K562 (cell line): ENCODE measurements at regions not wholly inside any gene's neighbourhood (a gene's known extent, or its start where the extent isn't known, plus 50 kb on each side); places are given as distances from the start of the nearest gene placed in this dataset.
A peak's percentile ranks its signal among the peaks of the same experiment; 100 is the strongest.

Experiments used
- ATAC-seq: fragments of 200-7000 bp; cut with Tn5 transposase; 3 replicates; pipeline ENCODE4 v1.9.1; 2020; ENCODE audit warnings: moderate library complexity
- BruUV-seq: library from RNA; stranded (reverse); fragments of 400-500 nt; replicated peaks from 2 replicates; lab custom pipeline; 2021; lab: Mats Ljungman, UMichigan
- CTCF ChIA-PET: fragments of 300-600 bp; formaldehyde crosslinking; extraction: SDS; loops from one replicate; lab custom pipeline; 2021; ENCODE audit warnings: low intra/inter-chr PET ratio; lab: Yijun Ruan, JAX
- POLR2A ChIA-PET: fragments of 300-600, 350-650 bp; sonication (Branson Sonifier 250); formaldehyde crosslinking; extraction: SDS; loops from one replicate; lab custom pipeline; 2021; ENCODE audit warnings: antibody characterized with exemption, inconsistent platforms; lab: Yijun Ruan, JAX
- DNase-seq, 4 experiments: peaks; one replicate each; pipeline versions ENCODE4 v3.0.0 to v3.0.0-alpha.2; 2011 to 2018; ENCODE audit warnings: low spot score in 3 of 4, mixed read lengths in 3 of 4; ENCODE audit errors: extremely low read depth in 1 of 4
- FAIRE-seq: peaks from 2 replicates; lab custom pipeline; 2011; peaks lifted over from hg19 to GRCh38; lab: Jason Lieb, UNC
- H2AFZ ChIP-seq: 2 replicates; pipeline ENCODE4 v1.6.0; 2011; ENCODE audit warnings: low read depth, low read length, control low read depth, inconsistent platforms
- H3K27ac ChIP-seq: fragments of 200-600 bp; 3 replicates; pipeline ENCODE4 v1.8.0; 2011; ENCODE audit warnings: low read depth, mild to moderate bottlenecking, control low read depth, inconsistent platforms, low read length, moderate library complexity, mixed read lengths; ENCODE audit errors: extremely low read depth
- H3K27me3 ChIP-seq, 2 experiments: fragments of 300-600 bp in 1 of 2; 2 replicates in 1 of 2; 3 replicates in 1 of 2; pipeline versions ENCODE4 v1.6.0 to v1.8.0; 2011; ENCODE audit warnings: inconsistent platforms in 2 of 2, low read length in 2 of 2, mild to moderate bottlenecking in 1 of 2, mixed read lengths in 1 of 2, moderate library complexity in 1 of 2; ENCODE audit not compliant: control insufficient read depth in 2 of 2, insufficient read depth in 2 of 2
- H3K36me3 ChIP-seq: fragments of 300-600 bp; 3 replicates; pipeline ENCODE4 v1.8.0; 2011; ENCODE audit warnings: mild to moderate bottlenecking, low read length, inconsistent platforms; ENCODE audit not compliant: control insufficient read depth, insufficient read depth
- H3K4me1 ChIP-seq, 2 experiments: fragments of 200-600 bp in 1 of 2; replicated peaks in 1 of 2; 2 replicates in 1 of 2; 3 replicates in 1 of 2; pipeline versions ENCODE4 v1.5.1 to v1.8.0; 2011; ENCODE audit warnings: inconsistent platforms in 2 of 2, low read length in 2 of 2, mild to moderate bottlenecking in 1 of 2, mixed read lengths in 1 of 2, moderate library complexity in 1 of 2; ENCODE audit not compliant: control insufficient read depth in 2 of 2, insufficient read depth in 2 of 2
- H3K4me2 ChIP-seq: 2 replicates; pipeline ENCODE4 v1.6.1; 2011; ENCODE audit warnings: low read length, control low read depth, inconsistent platforms, mixed read lengths; ENCODE audit not compliant: insufficient read depth
- H3K4me3 ChIP-seq: fragments of 200-600 bp; sonication (generic), shearing (Covaris generic); 2 replicates; pipeline ENCODE4 v1.5.1; 2016; ENCODE audit warnings: control low read depth, inconsistent platforms
- H3K79me2 ChIP-seq: fragments of 200-600 bp; 3 replicates; pipeline ENCODE4 v1.8.0; 2011; ENCODE audit warnings: low read length, inconsistent platforms; ENCODE audit not compliant: control insufficient read depth, insufficient read depth
- H3K9ac ChIP-seq, 2 experiments: 2 replicates each; pipeline versions ENCODE4 v1.6.0 to v1.6.1; 2011; ENCODE audit warnings: low read depth in 2 of 2, low read length in 2 of 2, control low read depth in 1 of 2, inconsistent platforms in 1 of 2, mild to moderate bottlenecking in 1 of 2, mixed read lengths in 1 of 2; ENCODE audit not compliant: insufficient read depth in 1 of 2
- H3K9me1 ChIP-seq: one replicate; pipeline ENCODE4 v1.6.0; 2011; ENCODE audit warnings: inconsistent platforms, mild to moderate bottlenecking, low read length, moderate library complexity; ENCODE audit not compliant: control insufficient read depth, insufficient read depth
- H3K9me3 ChIP-seq: replicated peaks from 2 replicates; pipeline ENCODE4 v1.5.1; 2011; ENCODE audit warnings: low read depth, low read length, inconsistent platforms; ENCODE audit not compliant: control insufficient read depth, insufficient read depth
- H4K20me1 ChIP-seq: replicated peaks from 2 replicates; pipeline ENCODE4 v1.6.1; 2011; ENCODE audit warnings: low read length, inconsistent platforms, mixed read lengths; ENCODE audit not compliant: control insufficient read depth, insufficient read depth
- ARID1B ChIP-seq: fragments of 450-650 bp; IDR thresholded peaks from 2 replicates; pipeline ENCODE4 v1.6.1; 2016; ENCODE audit warnings: antibody characterized with exemption, mild to moderate bottlenecking, inconsistent platforms
- CBFA2T3 ChIP-seq: fragments of 450-650 bp; IDR thresholded peaks from 2 replicates; pipeline ENCODE4 v1.6.1; 2017
- CXXC5 ChIP-seq: fragments of 250-450 bp; sonication (Bioruptor Pico); IDR thresholded peaks from 2 replicates; pipeline ENCODE4 v1.8.0; 2022; ENCODE audit warnings: inconsistent platforms, mild to moderate bottlenecking, moderate library complexity
- DPF2 ChIP-seq: fragments of 450-650 bp; IDR thresholded peaks from 2 replicates; pipeline ENCODE4 v1.6.1; 2016
- HMGN3 ChIP-seq: IDR thresholded peaks from 2 replicates; pipeline ENCODE4 v1.6.1; 2011; ENCODE audit warnings: borderline replicate concordance, low read depth, mild to moderate bottlenecking, mixed read lengths, low read length; ENCODE audit not compliant: insufficient read length; ENCODE audit errors: extremely low read depth
- LEF1 ChIP-seq: fragments of 450-650 bp; IDR thresholded peaks from 2 replicates; pipeline ENCODE4 v1.6.1; 2016; ENCODE audit warnings: mild to moderate bottlenecking
- NCOR1 ChIP-seq: fragments of 450-650 bp; IDR thresholded peaks from 2 replicates; pipeline ENCODE4 v1.6.1; 2016; ENCODE audit warnings: mild to moderate bottlenecking, moderate library complexity
- NRF1 ChIP-seq, 2 experiments: fragments of 450-650 bp; IDR thresholded peaks in 1 of 2; conservative IDR thresholded peaks in 1 of 2; 2 replicates each; pipeline ENCODE4 v1.6.1; 2014; ENCODE audit warnings: mild to moderate bottlenecking in 2 of 2
- PHF21A ChIP-seq: fragments of 450-650 bp; IDR thresholded peaks from 2 replicates; pipeline ENCODE4 v1.6.1; 2017; ENCODE audit warnings: low read depth, borderline replicate concordance
- POLR2H ChIP-seq: IDR thresholded peaks from 2 replicates; pipeline ENCODE4 v1.6.1; 2016; ENCODE audit warnings: missing genetic modification characterization, low read depth, mild to moderate bottlenecking, control low read depth, missing compliant biosample characterization, moderate library complexity
- RUNX1 ChIP-seq: sonication (generic); IDR thresholded peaks from 2 replicates; pipeline ENCODE4 v1.6.1; 2016; ENCODE audit warnings: antibody characterized with exemption, low read depth
- SMAD2 ChIP-seq: fragments of 150-350 bp; IDR thresholded peaks from 2 replicates; pipeline ENCODE4 v1.6.1; 2014; ENCODE audit warnings: low read depth, mild to moderate bottlenecking, low read length
- SMARCA4 ChIP-seq: fragments of 450-650 bp; IDR thresholded peaks from 2 replicates; pipeline ENCODE4 v1.6.1; 2016
- SREBF1 ChIP-seq: fragments of 150-350 bp; IDR thresholded peaks from 2 replicates; pipeline ENCODE4 v1.6.1; 2014; ENCODE audit warnings: antibody characterized with exemption, low read depth, low read length, borderline replicate concordance
- ZNF282 ChIP-seq: sonication (generic); formaldehyde crosslinking; IDR thresholded peaks from 2 replicates; pipeline ENCODE4 v1.8.1; 2023; ENCODE audit warnings: missing genetic modification reagents
- ZNF41 ChIP-seq: fragments of 250-450 bp; sonication (Bioruptor Pico); conservative IDR thresholded peaks from 2 replicates; pipeline ENCODE4 v1.4.0; 2020; ENCODE audit warnings: mild to moderate bottlenecking
- WGBS: fragments of 100-300 bp; shearing (Covaris generic); methylation state at CpG from one replicate; pipeline ENCODE4 v1.1.6; 2016; ENCODE audit warnings: low coverage, mixed read lengths; ENCODE audit not compliant: insufficient coverage; ENCODE audit errors: missing lambda C conversion rate; 5-methylcytosine and 5-hydroxymethylcytosine counted together
- in situ Hi-C: fragments of 300-500 bp; cut with MboI; formaldehyde crosslinking; loops from 4 replicates; pipeline ENCODE4 v1.15.0; 2018; ENCODE audit warnings: inconsistent platforms, mixed read lengths
- intact Hi-C: fragments of 100-400 bp; cut with micrococcal nuclease; formaldehyde crosslinking; loops from 2 replicates; pipeline ENCODE4 v1.14.2; 2022
- TF ChIP-seq, protein P1 (sequence below): fragments of 450-650 bp; IDR thresholded peaks from 2 replicates; pipeline ENCODE4 v1.6.1; 2016; ENCODE audit warnings: antibody characterized with exemption
- TF ChIP-seq, protein P2 (sequence below): fragments of 450-650 bp; IDR thresholded peaks from 2 replicates; pipeline ENCODE4 v1.6.1; 2016
- TF ChIP-seq, protein P3 (sequence below): fragments of 450-650 bp; formaldehyde crosslinking; IDR thresholded peaks from 2 replicates; pipeline ENCODE4 v1.4.0; 2020; ENCODE audit warnings: mild to moderate bottlenecking
- TF ChIP-seq, protein P4 (sequence below): sonication (generic); formaldehyde crosslinking; IDR thresholded peaks from 2 replicates; pipeline ENCODE4 v1.9.0; 2022; ENCODE audit warnings: mild to moderate bottlenecking, missing genetic modification reagents

DNA sequence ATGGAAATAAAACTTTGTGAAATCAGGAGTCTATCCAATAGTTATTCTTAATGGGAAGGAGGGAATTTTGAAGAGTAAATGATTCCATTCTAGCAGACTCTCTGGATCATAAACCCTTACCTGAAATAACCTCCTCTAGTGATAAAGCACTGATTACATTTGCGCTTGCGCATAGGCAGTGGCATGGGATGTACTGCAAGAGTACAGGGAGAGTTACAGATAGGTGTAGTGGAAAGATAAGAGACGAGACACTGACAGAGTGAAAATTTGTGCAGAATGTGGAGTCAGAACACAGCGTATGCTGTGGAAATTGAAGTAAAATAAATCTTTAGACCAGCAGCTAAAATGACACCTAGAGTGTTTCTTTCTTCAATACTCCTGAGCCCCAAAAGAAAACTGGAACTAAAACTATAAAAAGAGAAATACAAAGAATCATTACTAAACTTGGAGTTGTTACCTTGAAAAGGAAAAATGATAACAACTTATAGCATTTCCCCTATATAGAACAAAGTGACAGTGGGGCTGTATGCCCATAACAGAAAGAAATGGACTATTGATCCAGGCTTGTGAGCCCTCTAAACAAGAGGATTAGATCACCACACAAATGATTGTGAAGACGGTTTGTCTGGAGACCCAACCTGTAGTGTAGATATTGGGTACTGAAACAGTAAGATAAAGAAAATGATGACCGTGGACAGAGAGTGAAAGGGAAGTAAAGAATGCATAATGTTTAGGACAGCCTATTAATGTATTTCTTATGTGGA lies 1471.2 kb upstream of the NUDT12 start:
- Histone ChIP-seq H3K36me3 (no peaks in the 10 kb centered on the region), H3K27ac (peak overlapping the region; percentile 55; the same call in 2 of the 3 replicates), H2AFZ (no peak overlapping the region), H3K79me2 (no peaks in the 10 kb centered on the region), H3K9me1 (no peaks in the 10 kb centered on the region), H3K9me3 (no peaks in the 10 kb centered on the region), H3K27me3 (no peaks in the 10 kb centered on the region), H3K4me2 (peak overlapping the region; percentile 14), H4K20me1 (no peaks in the 10 kb centered on the region), H3K4me3 (no peak overlapping the region), H3K4me1 (0 out of 5 replicates have a peak, but pooled peaks cover 0 to 8% of the 10 kb centered on the region in 2 experiments), H3K9ac (no peak overlapping the region)
- ChIA-PET CTCF (no interaction called here), POLR2A (interaction anchor here (0.6 kb wide), 1 partner anchor 86 kb away, joined by 3 read pairs; no protein-coding TSS in a partner anchor)
- 2% methylated on average over 6 of the region's 6 CpGs for WGBS
- DNase-seq, result peak in 2 of 4 experiments; percentile 32 to 62
- in situ Hi-C loops (no loop called here), intact Hi-C loops (no loop called here)
- no TSS peak for BruUV-seq
- ATAC-seq, result peak; percentile 96
- peak; percentile 77 for FAIRE-seq
- no peak for TF ChIP-seq ZNF282 (CRISPR knock-in tag)
- TF ChIP-seq, protein P1, sequence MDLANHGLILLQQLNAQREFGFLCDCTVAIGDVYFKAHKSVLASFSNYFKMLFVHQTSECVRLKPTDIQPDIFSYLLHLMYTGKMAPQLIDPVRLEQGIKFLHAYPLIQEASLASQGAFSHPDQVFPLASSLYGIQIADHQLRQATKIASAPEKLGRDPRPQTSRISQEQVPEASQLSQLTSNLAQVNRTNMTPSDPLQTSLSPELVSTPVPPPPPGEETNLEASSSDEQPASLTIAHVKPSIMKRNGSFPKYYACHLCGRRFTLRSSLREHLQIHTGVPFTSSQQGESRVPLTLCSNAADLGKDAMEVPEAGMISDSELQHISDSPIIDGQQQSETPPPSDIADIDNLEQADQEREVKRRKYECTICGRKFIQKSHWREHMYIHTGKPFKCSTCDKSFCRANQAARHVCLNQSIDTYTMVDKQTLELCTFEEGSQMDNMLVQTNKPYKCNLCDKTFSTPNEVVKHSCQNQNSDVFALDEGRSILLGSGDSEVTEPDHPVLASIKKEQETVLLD, result no peak
- TF ChIP-seq CBFA2T3, result peak; percentile 73
- TF ChIP-seq DPF2, result peak; percentile 69; the same call in 1 of the 2 replicates
- TF ChIP-seq CXXC5 (CRISPR knock-in tag), result no peak
- TF ChIP-seq POLR2H, result no peak; the same call in 1 of the 2 replicates
- TF ChIP-seq RUNX1, result no peak
- peak; percentile 86 to 88 for TF ChIP-seq NRF1 (conservative IDR thresholded peaks at IDR 0.05 in 1 of 2, IDR thresholded peaks at IDR 0.05 in 1 of 2)
- peak; percentile 77 for TF ChIP-seq ARID1B
- TF ChIP-seq, protein P2, sequence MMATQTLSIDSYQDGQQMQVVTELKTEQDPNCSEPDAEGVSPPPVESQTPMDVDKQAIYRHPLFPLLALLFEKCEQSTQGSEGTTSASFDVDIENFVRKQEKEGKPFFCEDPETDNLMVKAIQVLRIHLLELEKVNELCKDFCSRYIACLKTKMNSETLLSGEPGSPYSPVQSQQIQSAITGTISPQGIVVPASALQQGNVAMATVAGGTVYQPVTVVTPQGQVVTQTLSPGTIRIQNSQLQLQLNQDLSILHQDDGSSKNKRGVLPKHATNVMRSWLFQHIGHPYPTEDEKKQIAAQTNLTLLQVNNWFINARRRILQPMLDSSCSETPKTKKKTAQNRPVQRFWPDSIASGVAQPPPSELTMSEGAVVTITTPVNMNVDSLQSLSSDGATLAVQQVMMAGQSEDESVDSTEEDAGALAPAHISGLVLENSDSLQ, result peak; percentile 66
- TF ChIP-seq, protein P3, sequence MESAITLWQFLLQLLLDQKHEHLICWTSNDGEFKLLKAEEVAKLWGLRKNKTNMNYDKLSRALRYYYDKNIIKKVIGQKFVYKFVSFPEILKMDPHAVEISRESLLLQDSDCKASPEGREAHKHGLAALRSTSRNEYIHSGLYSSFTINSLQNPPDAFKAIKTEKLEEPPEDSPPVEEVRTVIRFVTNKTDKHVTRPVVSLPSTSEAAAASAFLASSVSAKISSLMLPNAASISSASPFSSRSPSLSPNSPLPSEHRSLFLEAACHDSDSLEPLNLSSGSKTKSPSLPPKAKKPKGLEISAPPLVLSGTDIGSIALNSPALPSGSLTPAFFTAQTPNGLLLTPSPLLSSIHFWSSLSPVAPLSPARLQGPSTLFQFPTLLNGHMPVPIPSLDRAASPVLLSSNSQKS, result no peak
- TF ChIP-seq ZNF41 (CRISPR knock-in tag), result no peak
- TF ChIP-seq PHF21A, result peak; percentile 59; the same call in 1 of the 2 replicates
- TF ChIP-seq HMGN3, result no peak
- TF ChIP-seq SREBF1, result no peak
- TF ChIP-seq LEF1, result 0 out of 2 replicates have a peak, but pooled peaks have one; percentile 48
- peak; percentile 44; the same call in 1 of the 2 replicates for TF ChIP-seq SMARCA4
- no peak for TF ChIP-seq SMAD2
- TF ChIP-seq NCOR1, result peak; percentile 70
- TF ChIP-seq, protein P4, sequence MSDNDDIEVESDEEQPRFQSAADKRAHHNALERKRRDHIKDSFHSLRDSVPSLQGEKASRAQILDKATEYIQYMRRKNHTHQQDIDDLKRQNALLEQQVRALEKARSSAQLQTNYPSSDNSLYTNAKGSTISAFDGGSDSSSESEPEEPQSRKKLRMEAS, result no peak
